ENCODE measurements at regions not wholly inside any gene's neighbourhood (a gene's known extent, or its start where the extent isn't known, plus 50 kb on each side); places are given as distances from the start of the nearest gene placed in this dataset.

DNA sequence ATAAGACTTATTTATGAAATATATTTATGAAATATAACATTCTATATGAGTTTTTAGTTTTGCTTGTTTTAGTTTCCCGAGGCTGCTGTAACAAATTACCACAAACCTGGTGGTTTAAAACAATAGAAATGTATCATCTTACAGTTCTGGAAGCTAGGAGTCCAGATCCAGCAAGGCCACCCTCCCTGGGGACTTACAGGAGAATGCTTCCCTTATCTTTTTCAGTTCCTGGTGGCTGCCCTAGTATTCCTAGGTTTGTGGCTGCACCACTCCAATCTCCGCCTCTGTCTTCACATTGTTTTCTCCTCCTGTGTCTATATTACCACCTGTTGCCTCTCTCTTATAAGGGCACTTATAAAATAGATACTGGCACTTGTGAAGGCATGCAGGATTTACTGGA is 877.8 kb downstream of the TUSC7 start:
- Histone ChIP-seq H3K9me3 (ENCODE audit: insufficient read depth, low read depth, low read length) (no peaks in the 10 kb centered on the region), H2BK120ac (ENCODE audit: insufficient read depth, low read length, poor library complexity) (no peak overlapping the region), H3K14ac (ENCODE audit: low read length) (no peak overlapping the region), H4K8ac (ENCODE audit: low read depth, low read length) (no peak overlapping the region), H4K12ac (ENCODE audit: low read depth, low read length) (no peak overlapping the region), H2AK5ac (ENCODE audit: low read length) (no peak overlapping the region), H3K27me3 (ENCODE audit: insufficient read depth, low read length) (no peaks in the 10 kb centered on the region), H3K18ac (ENCODE audit: low read length) (no peak overlapping the region), H3K23ac (ENCODE audit: low read length) (no peak overlapping the region), H3K4me1 (ENCODE audit: control insufficient read depth in 1 of 2, insufficient read depth in 2 of 2, low read length in 2 of 2) (no peaks in the 10 kb centered on the region), H3K79me2 (ENCODE audit: control insufficient read depth, insufficient read depth, low read length, poor library complexity) (no peaks in the 10 kb centered on the region), H3K36me3 (ENCODE audit: control insufficient read depth in 1 of 2, insufficient read depth in 2 of 2, low read length in 2 of 2) (no peaks in the 10 kb centered on the region), H3K79me1 (ENCODE audit: low read length) (no peaks in the 10 kb centered on the region), H2BK5ac (ENCODE audit: low read depth, low read length, poor library complexity) (no peak overlapping the region), H3K27ac (ENCODE audit: low read depth, low read length) (no peak overlapping the region), H3K4me2 (ENCODE audit: low read length) (no peak overlapping the region), H3K9ac (ENCODE audit: low read length) (no peak overlapping the region), H3K4me3 (ENCODE audit: low read depth, low read length) (no peak overlapping the region), H2AFZ (ENCODE audit: insufficient read depth, low read length, poor library complexity) (no peak overlapping the region), H2BK12ac (ENCODE audit: low read length) (no peak overlapping the region), H3K4ac (ENCODE audit: low read depth, low read length) (no peak overlapping the region), H4K91ac (ENCODE audit: low read depth, low read length) (no peak overlapping the region)
- WGBS (ENCODE audit: extremely low coverage, insufficient coverage, insufficient read length): no CpG with 5 or more reads among the region's 2 CpGs
- DNase-seq: no peak

DNA sequence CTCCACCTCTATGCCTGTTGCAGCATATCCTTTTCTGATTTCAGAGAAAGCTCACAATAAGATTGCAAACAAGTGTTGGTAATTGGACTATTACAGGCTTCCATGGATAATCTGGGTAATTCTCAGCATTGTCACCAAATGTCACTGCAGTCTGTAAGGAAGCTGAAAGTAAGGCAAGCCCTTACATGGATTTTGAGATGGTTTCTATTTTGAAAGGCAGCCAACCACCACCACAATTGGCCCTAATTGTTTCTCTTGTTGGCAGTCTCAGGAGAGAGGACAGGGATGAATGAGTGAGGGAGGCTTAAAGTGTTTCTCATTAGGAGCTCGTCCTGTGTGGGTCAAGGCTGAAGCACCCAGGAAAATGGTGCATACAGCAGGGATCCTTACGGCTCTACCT is 879.9 kb downstream of the TUSC7 start:
- H2BK120ac ChIP-seq (ENCODE audit: insufficient read depth, low read length, poor library complexity): no peak overlapping the region
- H3K27me3 ChIP-seq (ENCODE audit: insufficient read depth, low read length): no peaks in the 10 kb centered on the region
- no peak for DNase-seq
- H4K12ac ChIP-seq (ENCODE audit: low read depth, low read length): no peak overlapping the region
- H2BK5ac ChIP-seq (ENCODE audit: low read depth, low read length, poor library complexity): no peak overlapping the region
- H3K23ac ChIP-seq (ENCODE audit: low read length): no peak overlapping the region
- no peak overlapping the region for H2BK12ac ChIP-seq (ENCODE audit: low read length)
- no CpG with 5 or more reads among the region's 2 CpGs for WGBS (ENCODE audit: extremely low coverage, insufficient coverage, insufficient read length)
- no peak overlapping the region for H3K9ac ChIP-seq (ENCODE audit: low read length)
- no peak overlapping the region for H4K91ac ChIP-seq (ENCODE audit: low read depth, low read length)
- H3K27ac ChIP-seq (ENCODE audit: low read depth, low read length): no peak overlapping the region
- no peaks in the 10 kb centered on the region for H3K79me1 ChIP-seq (ENCODE audit: low read length)
- H3K14ac ChIP-seq (ENCODE audit: low read length): no peak overlapping the region
- H3K18ac ChIP-seq (ENCODE audit: low read length): no peak overlapping the region
- H2AK5ac ChIP-seq (ENCODE audit: low read length): no peak overlapping the region
- no peaks in the 10 kb centered on the region for H3K9me3 ChIP-seq (ENCODE audit: insufficient read depth, low read depth, low read length)
- no peaks in the 10 kb centered on the region for H3K79me2 ChIP-seq (ENCODE audit: control insufficient read depth, insufficient read depth, low read length, poor library complexity)
- H3K36me3 ChIP-seq (ENCODE audit: control insufficient read depth in 1 of 2, insufficient read depth in 2 of 2, low read length in 2 of 2): no peaks in the 10 kb centered on the region
- no peak overlapping the region for H3K4me3 ChIP-seq (ENCODE audit: low read depth, low read length)
- H3K4me1 ChIP-seq (ENCODE audit: control insufficient read depth in 1 of 2, insufficient read depth in 2 of 2, low read length in 2 of 2): no peaks in the 10 kb centered on the region
- no peak overlapping the region for H3K4ac ChIP-seq (ENCODE audit: low read depth, low read length)
- no peak overlapping the region for H3K4me2 ChIP-seq (ENCODE audit: low read length)
- no peak overlapping the region for H4K8ac ChIP-seq (ENCODE audit: low read depth, low read length)
- H2AFZ ChIP-seq (ENCODE audit: insufficient read depth, low read length, poor library complexity): no peak overlapping the region

DNA sequence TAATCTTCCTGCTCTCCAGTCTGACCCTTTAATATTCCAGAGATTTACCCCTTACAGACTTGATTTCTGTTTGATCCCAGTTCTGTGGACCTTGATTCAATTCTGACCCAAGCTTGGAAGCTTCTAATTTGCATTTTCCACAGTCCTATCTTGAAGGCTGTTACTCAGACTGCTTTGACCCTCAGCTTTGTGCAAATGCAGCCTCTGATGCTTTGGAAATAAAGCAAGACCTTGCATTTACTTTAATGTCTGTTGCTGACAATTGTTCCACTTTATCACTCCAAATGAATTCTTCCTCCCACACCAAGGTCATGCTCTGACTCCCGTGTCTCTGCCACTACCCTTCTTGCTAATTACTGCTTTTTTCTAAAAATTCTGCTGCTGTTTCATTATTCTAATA is 886.0 kb downstream of the TUSC7 start:
- Histone ChIP-seq H2BK120ac (ENCODE audit: insufficient read depth, low read length, poor library complexity) (no peak overlapping the region), H3K4ac (ENCODE audit: low read depth, low read length) (no peak overlapping the region), H2AK5ac (ENCODE audit: low read length) (no peak overlapping the region), H3K79me1 (ENCODE audit: low read length) (no peaks in the 10 kb centered on the region), H2BK5ac (ENCODE audit: low read depth, low read length, poor library complexity) (no peak overlapping the region), H3K14ac (ENCODE audit: low read length) (no peak overlapping the region), H3K27ac (ENCODE audit: low read depth, low read length) (no peak overlapping the region), H3K27me3 (ENCODE audit: insufficient read depth, low read length) (no peaks in the 10 kb centered on the region), H4K8ac (ENCODE audit: low read depth, low read length) (no peak overlapping the region), H3K4me3 (ENCODE audit: low read depth, low read length) (no peak overlapping the region), H3K79me2 (ENCODE audit: control insufficient read depth, insufficient read depth, low read length, poor library complexity) (no peaks in the 10 kb centered on the region), H3K4me1 (ENCODE audit: control insufficient read depth in 1 of 2, insufficient read depth in 2 of 2, low read length in 2 of 2) (no peaks in the 10 kb centered on the region), H3K18ac (ENCODE audit: low read length) (no peak overlapping the region), H4K91ac (ENCODE audit: low read depth, low read length) (no peak overlapping the region), H3K4me2 (ENCODE audit: low read length) (no peak overlapping the region), H2BK12ac (ENCODE audit: low read length) (no peak overlapping the region), H2AFZ (ENCODE audit: insufficient read depth, low read length, poor library complexity) (no peak overlapping the region), H3K23ac (ENCODE audit: low read length) (no peak overlapping the region), H3K9ac (ENCODE audit: low read length) (no peak overlapping the region), H4K12ac (ENCODE audit: low read depth, low read length) (no peak overlapping the region), H3K9me3 (ENCODE audit: insufficient read depth, low read depth, low read length) (no peaks in the 10 kb centered on the region), H3K36me3 (ENCODE audit: control insufficient read depth in 1 of 2, insufficient read depth in 2 of 2, low read length in 2 of 2) (no peaks in the 10 kb centered on the region)
- no CpG with 5 or more reads among the region's 1 CpG for WGBS (ENCODE audit: extremely low coverage, insufficient coverage, insufficient read length)
- no peak for DNase-seq

DNA sequence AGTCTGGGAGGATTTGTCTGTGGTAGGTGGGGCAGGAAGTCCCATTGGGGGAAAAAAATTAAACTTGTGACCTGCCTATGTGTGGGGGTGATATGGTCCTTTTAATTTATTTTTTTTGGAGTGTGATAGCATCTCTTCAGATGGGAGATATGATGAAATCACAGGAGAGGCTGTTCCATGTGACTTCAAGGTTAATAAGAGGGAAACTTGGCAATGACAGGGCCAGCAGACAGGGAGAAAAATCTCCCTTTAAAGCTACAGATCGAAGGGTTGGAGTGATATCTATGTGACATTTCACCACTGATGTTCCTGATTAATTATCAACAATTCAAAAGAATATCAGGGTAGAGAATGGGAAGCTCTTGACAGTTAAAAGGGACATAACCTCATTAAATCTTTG is 886.9 kb downstream of the TUSC7 start:
- Histone ChIP-seq H2BK5ac (ENCODE audit: low read depth, low read length, poor library complexity) (no peak overlapping the region), H2AFZ (ENCODE audit: insufficient read depth, low read length, poor library complexity) (no peak overlapping the region), H4K12ac (ENCODE audit: low read depth, low read length) (no peak overlapping the region), H3K4ac (ENCODE audit: low read depth, low read length) (no peak overlapping the region), H3K23ac (ENCODE audit: low read length) (no peak overlapping the region), H3K27me3 (ENCODE audit: insufficient read depth, low read length) (no peaks in the 10 kb centered on the region), H3K36me3 (ENCODE audit: control insufficient read depth in 1 of 2, insufficient read depth in 2 of 2, low read length in 2 of 2) (no peaks in the 10 kb centered on the region), H3K27ac (ENCODE audit: low read depth, low read length) (no peak overlapping the region), H3K4me2 (ENCODE audit: low read length) (no peak overlapping the region), H2BK120ac (ENCODE audit: insufficient read depth, low read length, poor library complexity) (no peak overlapping the region), H3K79me2 (ENCODE audit: control insufficient read depth, insufficient read depth, low read length, poor library complexity) (no peaks in the 10 kb centered on the region), H3K18ac (ENCODE audit: low read length) (no peak overlapping the region), H2BK12ac (ENCODE audit: low read length) (no peak overlapping the region), H2AK5ac (ENCODE audit: low read length) (no peak overlapping the region), H3K9me3 (ENCODE audit: insufficient read depth, low read depth, low read length) (no peaks in the 10 kb centered on the region), H3K4me1 (ENCODE audit: control insufficient read depth in 1 of 2, insufficient read depth in 2 of 2, low read length in 2 of 2) (no peaks in the 10 kb centered on the region), H4K91ac (ENCODE audit: low read depth, low read length) (no peak overlapping the region), H4K8ac (ENCODE audit: low read depth, low read length) (no peak overlapping the region), H3K9ac (ENCODE audit: low read length) (no peak overlapping the region), H3K14ac (ENCODE audit: low read length) (no peak overlapping the region), H3K4me3 (ENCODE audit: low read depth, low read length) (no peak overlapping the region), H3K79me1 (ENCODE audit: low read length) (no peaks in the 10 kb centered on the region)
- DNase-seq: no peak
- WGBS (ENCODE audit: extremely low coverage, insufficient coverage, insufficient read length): no CpG with 5 or more reads among the region's 1 CpG

Measured in trophoblast cell (in vitro differentiated cells and primary cell).